UCSD-AML1 (cell line): ENCODE measurements at regions not wholly inside any gene's neighbourhood (a gene's known extent, or its start where the extent isn't known, plus 50 kb on each side); places are given as distances from the start of the nearest gene placed in this dataset.
A peak's percentile ranks its signal among the peaks of the same experiment; 100 is the strongest.

Source experiments
- DNase-seq: peaks from one replicate; lab custom pipeline; 2025; ENCODE audit not compliant: unreplicated experiment; lab: John Stamatoyannopoulos, UW

DNA sequence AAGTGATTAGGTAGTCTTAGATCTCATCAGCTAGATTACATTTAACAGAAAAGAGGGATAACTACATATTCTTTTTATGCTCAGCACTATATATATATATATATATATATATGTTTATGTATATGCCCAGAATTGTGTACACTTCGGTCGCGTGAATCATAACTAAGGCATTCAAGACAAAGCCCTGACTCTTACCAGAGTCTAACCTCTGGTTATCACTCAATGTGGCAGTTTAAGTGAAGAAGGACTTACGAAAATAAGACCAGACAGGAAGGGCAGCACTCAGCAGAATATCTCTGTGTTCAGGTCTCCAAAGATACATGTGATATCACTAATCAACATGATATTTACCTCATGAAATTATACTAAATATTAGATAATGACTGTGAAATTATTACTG is 1326.7 kb downstream of the MRPL39 start:
- DNase-seq, result no peak

DNA sequence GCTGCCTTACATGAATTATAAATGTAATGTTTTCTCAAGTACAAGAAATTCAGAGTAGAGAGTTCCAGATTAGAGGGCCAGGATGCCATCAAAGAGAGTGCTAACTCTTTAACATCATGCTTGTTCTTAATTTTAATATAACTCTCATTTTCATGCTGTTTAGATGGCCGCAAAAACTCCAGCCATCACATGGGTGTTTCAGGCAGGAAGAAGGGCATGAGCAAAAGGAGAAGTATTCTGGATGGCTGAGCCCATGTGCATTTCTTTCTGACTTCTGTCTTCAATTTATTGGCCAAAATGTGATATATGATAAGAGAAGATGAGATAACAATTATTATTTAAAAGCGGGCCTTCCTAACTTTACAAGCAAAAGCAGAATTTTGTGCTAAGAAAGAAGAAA is 1328.6 kb downstream of the MRPL39 start:
- no peak for DNase-seq

GRCh38 chr21:24276204-24276603 is 1331.1 kb downstream of the MRPL39 start:
- DNase-seq, result no peak

DNA sequence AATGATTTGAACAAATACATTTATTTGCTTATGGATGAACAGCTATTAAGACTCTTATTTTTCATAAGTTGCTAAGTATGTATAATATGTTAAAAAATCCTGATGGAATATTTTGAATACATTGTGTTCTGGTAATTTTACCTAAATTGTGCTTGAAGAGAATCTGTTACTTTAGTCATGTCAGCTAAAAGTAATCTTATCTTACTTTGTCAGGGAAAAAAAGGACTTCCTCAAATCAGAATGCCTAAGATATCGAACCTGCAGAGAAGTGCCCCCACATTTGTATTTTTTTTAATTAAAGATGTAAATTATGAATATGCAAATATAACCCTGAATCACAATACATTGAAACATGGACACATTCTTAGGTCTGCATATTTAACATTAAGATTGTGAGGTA is 1331.7 kb downstream of the MRPL39 start:
- no peak for DNase-seq

GRCh38 chr21:24272521-24272938 is 1334.8 kb downstream of the MRPL39 start:
- DNase-seq, result peak; percentile 11

DNA sequence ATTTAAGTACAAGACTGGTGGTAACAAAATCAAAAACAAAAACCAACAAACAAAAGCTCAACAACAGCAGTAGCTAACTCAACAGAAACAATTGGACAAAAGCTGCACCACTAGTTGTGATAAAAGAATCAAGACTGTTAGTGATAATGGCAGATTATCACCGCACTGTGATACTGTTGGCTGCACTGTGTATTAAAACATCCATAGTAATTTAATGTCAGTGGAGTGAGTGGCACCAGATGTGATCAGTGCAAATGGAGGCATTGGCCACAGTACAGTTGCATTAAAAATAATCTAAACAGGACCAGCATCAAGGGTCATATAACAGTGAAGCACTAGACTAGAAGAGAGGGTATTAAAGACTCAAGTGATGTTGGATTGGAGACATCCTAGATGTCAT is 1341.3 kb downstream of the MRPL39 start:
- DNase-seq, result no peak

GRCh38 chr21:24260751-24261150 is 1346.5 kb downstream of the MRPL39 start:
- no peak for DNase-seq

DNA sequence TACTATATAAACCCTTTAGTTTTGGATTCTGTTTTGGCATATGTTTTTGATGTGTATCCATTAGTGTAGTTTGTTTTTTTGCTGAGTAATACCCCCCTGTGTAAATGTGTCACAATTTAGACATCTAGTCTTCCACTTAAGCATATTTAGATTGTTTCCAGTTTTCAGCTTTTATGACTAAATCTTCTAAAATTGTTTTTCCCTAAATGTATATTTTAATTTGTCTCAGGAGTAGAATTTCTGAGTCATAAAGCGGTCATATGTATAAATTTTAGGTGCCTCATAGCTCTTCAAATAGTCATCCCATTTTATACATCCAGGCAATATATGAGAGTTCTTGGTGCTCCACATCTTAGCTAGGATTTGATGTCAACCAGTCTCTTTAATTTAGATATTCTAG is 1348.0 kb downstream of the MRPL39 start:
- DNase-seq, result no peak

DNA sequence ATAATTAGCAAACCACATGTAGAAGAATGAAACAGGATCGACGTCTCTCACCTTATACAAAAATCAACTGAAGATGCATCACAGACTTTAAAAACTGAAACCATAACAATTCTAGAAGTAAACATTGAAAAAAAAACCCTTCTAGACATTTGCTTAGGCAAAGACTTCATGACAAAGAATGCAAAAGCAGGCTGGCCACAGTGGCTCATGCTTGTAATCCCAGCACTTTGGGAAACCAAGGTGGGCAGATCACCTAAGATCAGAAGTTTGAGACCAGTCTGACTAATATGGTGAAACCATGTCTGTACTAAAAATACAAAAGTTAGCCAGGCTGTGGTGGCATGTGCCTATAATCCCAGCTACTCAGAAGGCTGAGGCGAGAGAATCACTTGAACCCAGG is 1351.7 kb downstream of the MRPL39 start:
- no peak for DNase-seq

DNA sequence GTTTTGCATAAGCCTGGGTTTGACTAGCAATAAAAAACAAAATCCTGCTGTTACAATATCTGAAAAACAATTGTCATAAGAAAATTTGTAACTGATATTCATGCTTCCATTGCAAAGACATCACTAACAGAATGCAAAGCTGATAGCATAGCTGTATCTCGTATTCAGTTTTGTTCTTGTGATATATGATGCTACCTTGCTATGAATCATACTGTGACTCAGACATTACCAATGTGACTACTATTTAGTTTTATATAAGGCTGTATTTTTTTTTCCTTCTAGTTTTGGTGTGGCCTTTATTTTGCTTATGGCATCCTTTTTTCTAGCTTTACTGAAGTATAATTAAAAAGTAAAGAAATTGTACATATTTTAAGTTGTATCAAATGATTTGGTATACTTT is 1381.8 kb downstream of the MRPL39 start:
- no peak for DNase-seq

DNA sequence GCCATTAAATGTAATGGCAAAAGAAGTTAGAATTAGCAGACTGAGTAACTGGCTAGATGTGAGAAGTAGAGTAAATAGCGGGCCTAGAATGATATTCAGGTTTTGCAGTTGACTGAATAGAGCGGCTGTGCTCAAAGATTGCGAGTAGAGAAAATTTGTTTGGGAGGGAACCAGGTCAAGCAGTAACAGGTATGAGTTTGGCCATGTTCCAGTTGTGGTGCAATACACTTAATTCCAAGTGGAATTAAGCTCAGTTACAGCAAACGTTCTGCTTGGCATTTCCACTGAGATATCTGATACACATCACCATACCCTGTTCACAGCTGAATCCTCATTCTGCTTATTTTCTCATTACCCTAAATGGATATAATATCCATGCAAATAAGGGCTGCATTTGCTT is 1382.9 kb downstream of the MRPL39 start:
- no peak for DNase-seq

GRCh38 chr21:24223624-24224023 is 1383.7 kb downstream of the MRPL39 start:
- no peak for DNase-seq

GRCh38 chr21:24222676-24223075 is 1384.6 kb downstream of the MRPL39 start:
- no peak for DNase-seq

- no peak for DNase-seq
These were observed 1386.8 kb downstream of the MRPL39 start for GRCh38 chr21:24220446-24220845.

- DNase-seq, result no peak
These were observed 1390.1 kb downstream of the MRPL39 start for GRCh38 chr21:24217151-24217550.

GRCh38 chr21:24210130-24210529 is 1397.2 kb downstream of the MRPL39 start:
- DNase-seq, result no peak

- DNase-seq, result no peak
These were observed 1398.6 kb downstream of the MRPL39 start for GRCh38 chr21:24208562-24209260.

DNA sequence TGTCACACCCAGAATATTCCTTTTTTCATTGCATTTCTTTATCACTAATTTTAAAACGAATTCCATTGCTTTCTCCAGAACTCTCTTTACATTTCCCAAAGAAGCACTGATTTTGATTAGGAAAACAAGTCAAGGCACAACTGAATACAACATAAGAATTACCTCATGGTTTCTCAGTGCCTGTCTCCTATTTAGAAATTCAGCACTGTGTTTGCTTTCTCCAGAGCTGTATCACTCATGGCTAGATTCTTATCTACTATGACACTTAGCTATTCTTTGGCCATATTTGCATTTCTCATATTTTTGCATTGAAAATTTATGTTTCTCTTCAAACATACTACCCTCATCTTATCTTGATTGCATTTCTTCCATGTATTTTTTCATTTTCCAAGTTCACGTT is 1402.0 kb downstream of the MRPL39 start:
- no peak for DNase-seq

DNA sequence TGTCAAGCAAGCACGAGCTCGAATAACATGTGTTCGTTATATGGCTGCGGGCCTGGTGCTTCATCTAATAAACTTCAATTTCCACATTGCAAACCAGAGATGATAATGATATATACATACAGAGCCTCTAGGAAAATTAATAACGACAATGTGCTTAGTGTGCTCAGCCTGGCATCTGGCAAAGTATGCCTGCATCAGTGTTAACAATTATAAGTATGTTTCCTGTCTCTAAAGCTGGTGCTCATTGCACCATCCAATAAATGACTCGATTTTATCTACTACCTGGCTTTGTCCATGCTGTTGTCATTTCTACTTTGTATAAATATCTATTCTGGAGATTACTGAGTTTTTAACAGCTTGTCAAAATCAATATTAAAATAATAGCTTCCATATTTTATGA is 1402.6 kb downstream of the MRPL39 start:
- DNase-seq, result no peak

GRCh38 chr21:24200052-24200451 is 1407.2 kb downstream of the MRPL39 start:
- DNase-seq, result no peak

GRCh38 chr21:24197923-24198322 is 1409.4 kb downstream of the MRPL39 start:
- no peak for DNase-seq

GRCh38 chr21:24197132-24197643 is 1410.1 kb downstream of the MRPL39 start:
- no peak for DNase-seq

- no peak for DNase-seq
These were observed 1418.8 kb downstream of the MRPL39 start for GRCh38 chr21:24188506-24188905.
